Spleen (tissue), 7 donors: ENCODE measurements at regions not wholly inside any gene's neighbourhood (a gene's known extent, or its start where the extent isn't known, plus 50 kb on each side); places are given as distances from the start of the nearest gene placed in this dataset.

Experiments
- CTCF ChIP-seq, 11 experiments: fragments of 200-600 bp in 7 of 11; fragments of 450-650 bp in 4 of 11; sonication (generic) in 4 of 11; IDR thresholded peaks in 8 of 11; conservative IDR thresholded peaks in 3 of 11; 1 replicate in 7 of 11; 2 replicates in 4 of 11; pipeline versions ENCODE4 v1.4.0 to v1.8.0; 2016 to 2021; ENCODE audit warnings: antibody characterized with exemption in 11 of 11, inconsistent platforms in 4 of 11, mild to moderate bottlenecking in 1 of 11
- POLR2AphosphoS5 ChIP-seq, 3 donors: sonication (generic); formaldehyde crosslinking; IDR thresholded peaks; one replicate each; pipeline ENCODE4 v1.5.1; 2017; ENCODE audit warnings: antibody characterized with exemption in 3 of 3
- donor health status: DM: no; HTN: no; CAD: no; lungs with moderate emphysema.
- donor health status: DM: no; HTN: no; CAD: no.
- donor health status: DM: no; HTN: no; CAD: no.

DNA sequence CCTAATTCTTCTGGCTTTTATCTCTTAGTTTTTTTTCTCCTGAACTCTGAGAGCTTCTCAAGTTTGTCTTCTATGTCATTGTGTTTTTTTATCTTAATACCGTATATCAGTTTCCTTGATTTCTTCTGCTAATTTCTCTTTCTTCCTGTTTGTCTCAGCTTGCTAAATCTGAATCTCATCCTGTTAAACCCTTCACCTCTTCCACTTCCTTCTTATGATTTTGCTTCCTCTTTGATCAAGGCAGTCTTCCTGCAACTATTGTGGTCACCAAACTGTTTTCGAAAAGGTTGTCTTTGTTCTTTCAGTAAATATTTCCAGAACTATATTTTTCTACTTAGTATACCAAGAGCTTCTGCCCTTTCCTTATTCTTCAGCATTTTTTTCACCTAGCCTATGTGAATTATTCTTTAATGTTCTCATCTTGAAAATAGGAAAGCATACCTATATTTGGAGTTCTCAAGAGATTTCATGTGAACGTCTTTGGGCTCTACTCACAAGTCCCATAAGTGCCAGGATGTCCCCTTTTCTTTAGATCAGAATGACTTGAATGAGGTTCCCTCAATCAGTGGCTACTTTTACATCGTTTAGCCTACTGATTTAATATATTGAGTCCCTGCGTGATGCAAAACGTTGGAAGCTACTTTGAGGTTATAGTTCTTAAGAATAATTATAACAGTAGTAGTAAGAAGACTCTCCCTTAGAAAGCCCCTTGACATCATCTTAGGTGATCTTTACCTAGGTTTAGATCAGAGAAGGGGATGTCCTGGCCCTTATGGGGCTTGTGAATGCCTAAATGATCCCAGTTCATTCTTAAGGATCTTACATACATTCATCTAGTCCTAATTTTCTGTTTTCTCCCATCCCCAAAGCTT, 415.4 kb upstream of the AUTS2 start:
- TF ChIP-seq POLR2AphosphoS5 (IDR thresholded peaks at IDR 0.05): no peak
- TF ChIP-seq CTCF (IDR thresholded peaks at IDR 0.05 in 8 of 11, conservative IDR thresholded peaks at IDR 0.05 in 3 of 11): no peak
